SH-SY5Y (cell line): ENCODE measurements at regions not wholly inside any gene's neighbourhood (a gene's known extent, or its start where the extent isn't known, plus 50 kb on each side); places are given as distances from the start of the nearest gene placed in this dataset.

Experiments used
- GATA2 ChIP-seq: IDR thresholded peaks from 2 replicates; pipeline ENCODE4 v1.6.1; 2011; ENCODE audit warnings: mild to moderate bottlenecking, low read depth, low read length
- GATA3 ChIP-seq: IDR thresholded peaks from 2 replicates; pipeline ENCODE4 v1.6.1; 2011; ENCODE audit warnings: low read depth, mild to moderate bottlenecking, low read length, moderate library complexity

GRCh38 chr11:23875176-23875850, 621.5 kb upstream of the LUZP2 start:
- TF ChIP-seq GATA2 (no peak), GATA3 (no peak)

- TF ChIP-seq GATA2: no peak
- TF ChIP-seq GATA3: no peak
Observed at GRCh38 chr11:23884341-23884740, 612.5 kb upstream of the LUZP2 start.

GRCh38 chr11:23885801-23886200, 611.1 kb upstream of the LUZP2 start:
- TF ChIP-seq GATA2: no peak

GRCh38 chr11:23893126-23893525, 603.7 kb upstream of the LUZP2 start:
- TF ChIP-seq GATA2 (no peak), GATA3 (no peak)

GRCh38 chr11:23897453-23898286, 599.2 kb upstream of the LUZP2 start:
- TF ChIP-seq GATA2 (0 out of 2 replicates have a peak, but pooled peaks have one; percentile 10), GATA3 (no peak)

- TF ChIP-seq GATA2 (no peak), GATA3 (no peak)
Observed at GRCh38 chr11:23903044-23903704, 593.7 kb upstream of the LUZP2 start.

GRCh38 chr11:23919455-23919854, 577.4 kb upstream of the LUZP2 start:
- no peak for TF ChIP-seq GATA3
- no peak for TF ChIP-seq GATA2

- TF ChIP-seq GATA3 (no peak), GATA2 (no peak)
Observed at GRCh38 chr11:23923357-23923756, 573.5 kb upstream of the LUZP2 start.

- no peak for TF ChIP-seq GATA2
- no peak for TF ChIP-seq GATA3
Observed at GRCh38 chr11:23924226-23924625, 572.6 kb upstream of the LUZP2 start.

- TF ChIP-seq GATA2 (no peak), GATA3 (no peak)
Observed at GRCh38 chr11:23931443-23931842, 565.4 kb upstream of the LUZP2 start.

- TF ChIP-seq GATA3 (no peak), GATA2 (no peak)
Observed at GRCh38 chr11:23932485-23932898, 564.4 kb upstream of the LUZP2 start.

GRCh38 chr11:23933721-23934120, 563.1 kb upstream of the LUZP2 start:
- no peak for TF ChIP-seq GATA3
- TF ChIP-seq GATA2: no peak

- TF ChIP-seq GATA2: no peak
- TF ChIP-seq GATA3: no peak
Observed at GRCh38 chr11:23944923-23945322, 551.9 kb upstream of the LUZP2 start.

- TF ChIP-seq GATA3 (no peak), GATA2 (no peak)
Observed at GRCh38 chr11:23947883-23948282, 549.0 kb upstream of the LUZP2 start.

- TF ChIP-seq GATA2 (no peak), GATA3 (no peak)
Observed at GRCh38 chr11:23948851-23949250, 548.0 kb upstream of the LUZP2 start.
